Testis (tissue), 2 donors: ENCODE measurements at regions not wholly inside any gene's neighbourhood (a gene's known extent, or its start where the extent isn't known, plus 50 kb on each side); places are given as distances from the start of the nearest gene placed in this dataset.

Experiments
- DNase-seq: peaks from one replicate; pipeline ENCODE4 v3.0.0-alpha.2; 2019
- H3K27ac ChIP-seq, 2 donors: fragments of 200-600 bp; sonication (generic); one replicate each; pipeline ENCODE4 v1.5.1; 2019
- H3K27me3 ChIP-seq: fragments of 200-600 bp; sonication (generic); one replicate; pipeline ENCODE4 v1.5.1; 2019
- H3K36me3 ChIP-seq: fragments of 200-600 bp; sonication (generic); one replicate; pipeline ENCODE4 v1.5.1; 2017; ENCODE audit warnings: low read depth; ENCODE audit errors: missing control alignments
- H3K4me1 ChIP-seq: fragments of 200-600 bp; sonication (generic); one replicate; pipeline ENCODE4 v1.5.1; 2019
- H3K4me3 ChIP-seq, 2 donors: fragments of 200-600 bp; sonication (generic); one replicate each; pipeline ENCODE4 v1.5.1; 2017 to 2019
- H3K9me3 ChIP-seq: fragments of 200-600 bp; sonication (generic); one replicate; pipeline ENCODE4 v1.5.1; 2017
- POLR2A ChIP-seq: fragments of 450-650 bp; IDR thresholded peaks from one replicate; pipeline ENCODE4 v1.6.1; 2017; ENCODE audit warnings: antibody characterized with exemption, mild to moderate bottlenecking, moderate library complexity
- WGBS, 2 donors: methylation state at CpG; one replicate each; pipeline ENCODE4 v1.1.5; 2018; 5-methylcytosine and 5-hydroxymethylcytosine counted together
- intact Hi-C: fragments of 100-400 bp; cut with DNase I; formaldehyde crosslinking; loops from one replicate; pipeline ENCODE4 v1.15.1; 2023; ENCODE audit warnings: low total_unique reads
- TF ChIP-seq, protein P1 (sequence below), 3 experiments: fragments of 450-650 bp in 2 of 3; fragments of 200-600 bp in 1 of 3; sonication (generic) in 1 of 3; IDR thresholded peaks; one replicate each; pipeline ENCODE4 v1.5.1; 2016 to 2019; ENCODE audit warnings: antibody characterized with exemption in 3 of 3, mild to moderate bottlenecking in 2 of 3, moderate library complexity in 1 of 3

DNA sequence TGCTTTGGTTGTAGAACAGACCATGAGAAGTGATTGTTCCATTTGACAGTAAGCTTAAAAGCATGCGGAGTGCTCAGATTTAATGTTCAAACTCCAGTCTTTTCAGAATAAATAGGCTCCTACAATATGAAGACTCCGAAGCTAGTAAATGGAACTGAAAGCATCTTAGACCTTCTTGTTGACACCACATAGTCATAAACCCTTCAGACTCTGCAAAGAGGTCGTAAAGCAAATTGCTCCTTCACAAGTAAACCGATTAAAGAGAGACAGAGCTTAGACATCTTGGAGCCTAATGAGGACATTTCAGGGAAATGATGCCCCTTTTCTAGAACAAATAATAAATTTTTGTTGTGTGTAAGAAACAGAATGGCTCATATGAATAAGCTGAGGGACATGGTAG, 511.0 kb upstream of the RIOK2 start:
- H3K9me3 ChIP-seq = no peaks in the 10 kb centered on the region
- H3K36me3 ChIP-seq = no peaks in the 10 kb centered on the region
- WGBS, 2 donors = 66 to 77% methylated on average over 4 of the region's 4 CpGs
- no peak for DNase-seq
- H3K4me3 ChIP-seq = no peak overlapping the region
- H3K27me3 ChIP-seq = no peaks in the 10 kb centered on the region
- intact Hi-C loops = no loop called here
- TF ChIP-seq, protein P1, sequence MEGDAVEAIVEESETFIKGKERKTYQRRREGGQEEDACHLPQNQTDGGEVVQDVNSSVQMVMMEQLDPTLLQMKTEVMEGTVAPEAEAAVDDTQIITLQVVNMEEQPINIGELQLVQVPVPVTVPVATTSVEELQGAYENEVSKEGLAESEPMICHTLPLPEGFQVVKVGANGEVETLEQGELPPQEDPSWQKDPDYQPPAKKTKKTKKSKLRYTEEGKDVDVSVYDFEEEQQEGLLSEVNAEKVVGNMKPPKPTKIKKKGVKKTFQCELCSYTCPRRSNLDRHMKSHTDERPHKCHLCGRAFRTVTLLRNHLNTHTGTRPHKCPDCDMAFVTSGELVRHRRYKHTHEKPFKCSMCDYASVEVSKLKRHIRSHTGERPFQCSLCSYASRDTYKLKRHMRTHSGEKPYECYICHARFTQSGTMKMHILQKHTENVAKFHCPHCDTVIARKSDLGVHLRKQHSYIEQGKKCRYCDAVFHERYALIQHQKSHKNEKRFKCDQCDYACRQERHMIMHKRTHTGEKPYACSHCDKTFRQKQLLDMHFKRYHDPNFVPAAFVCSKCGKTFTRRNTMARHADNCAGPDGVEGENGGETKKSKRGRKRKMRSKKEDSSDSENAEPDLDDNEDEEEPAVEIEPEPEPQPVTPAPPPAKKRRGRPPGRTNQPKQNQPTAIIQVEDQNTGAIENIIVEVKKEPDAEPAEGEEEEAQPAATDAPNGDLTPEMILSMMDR (IDR thresholded peaks at IDR 0.05) = no peak
- no peak for TF ChIP-seq POLR2A
- no peak overlapping the region for H3K27ac ChIP-seq
- no peaks in the 10 kb centered on the region for H3K4me1 ChIP-seq

DNA sequence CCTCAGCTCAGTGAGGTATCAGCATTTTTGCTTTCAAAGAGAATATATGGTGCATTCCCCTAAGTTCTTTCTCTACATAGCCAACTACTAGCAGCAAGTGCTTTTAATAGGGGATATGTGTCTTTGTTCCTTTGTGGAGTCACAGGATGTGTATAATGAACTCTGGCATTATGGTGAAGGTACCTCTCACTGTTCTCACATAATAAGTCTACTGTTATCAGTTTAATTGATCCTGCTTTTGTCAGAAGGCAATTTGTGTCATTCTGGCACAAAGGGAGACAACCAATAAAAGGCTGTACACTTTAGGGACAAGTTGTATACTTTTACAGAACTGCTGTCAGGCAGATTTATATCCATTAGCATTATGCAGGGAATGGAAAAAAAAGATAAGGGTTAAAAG, 531.4 kb upstream of the RIOK2 start:
- H3K4me3 ChIP-seq = no peak overlapping the region
- no peaks in the 10 kb centered on the region for H3K4me1 ChIP-seq
- H3K27ac ChIP-seq = no peak overlapping the region
- H3K9me3 ChIP-seq = no peaks in the 10 kb centered on the region
- no peak for TF ChIP-seq POLR2A
- TF ChIP-seq, protein P1 (IDR thresholded peaks at IDR 0.05) = no peak
- DNase-seq = no peak
- intact Hi-C loops = no loop called here
- no peaks in the 10 kb centered on the region for H3K27me3 ChIP-seq
- H3K36me3 ChIP-seq = no peaks in the 10 kb centered on the region

DNA sequence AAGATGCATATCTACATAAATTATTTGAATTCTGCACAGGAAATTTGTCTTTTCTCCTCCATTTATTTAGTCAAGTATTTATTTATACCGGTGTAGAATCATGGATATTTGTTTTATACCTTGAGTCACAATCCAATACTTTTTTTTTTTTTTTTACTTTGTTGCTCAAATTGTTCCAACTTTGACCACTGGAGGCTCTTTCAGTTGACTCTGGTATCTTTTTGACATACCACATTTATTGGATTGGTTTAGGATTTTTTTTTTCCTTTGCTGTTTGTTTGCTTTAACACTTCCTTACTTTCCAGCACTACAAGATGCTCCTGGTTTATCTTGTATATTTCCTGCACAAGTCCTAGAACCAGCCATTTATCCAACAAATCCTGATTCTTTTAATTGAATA, 543.1 kb upstream of the RIOK2 start:
- Histone ChIP-seq H3K4me3 (no peak overlapping the region), H3K27me3 (no peaks in the 10 kb centered on the region), H3K9me3 (no peaks in the 10 kb centered on the region), H3K4me1 (no peaks in the 10 kb centered on the region), H3K27ac (no peak overlapping the region), H3K36me3 (no peaks in the 10 kb centered on the region)
- intact Hi-C loops = no loop called here
- DNase-seq = no peak
- TF ChIP-seq POLR2A = no peak
- TF ChIP-seq, protein P1 (IDR thresholded peaks at IDR 0.05) = no peak
- WGBS, 2 donors = 43 to 100% methylated on average over 1 of the region's 1 CpG

DNA sequence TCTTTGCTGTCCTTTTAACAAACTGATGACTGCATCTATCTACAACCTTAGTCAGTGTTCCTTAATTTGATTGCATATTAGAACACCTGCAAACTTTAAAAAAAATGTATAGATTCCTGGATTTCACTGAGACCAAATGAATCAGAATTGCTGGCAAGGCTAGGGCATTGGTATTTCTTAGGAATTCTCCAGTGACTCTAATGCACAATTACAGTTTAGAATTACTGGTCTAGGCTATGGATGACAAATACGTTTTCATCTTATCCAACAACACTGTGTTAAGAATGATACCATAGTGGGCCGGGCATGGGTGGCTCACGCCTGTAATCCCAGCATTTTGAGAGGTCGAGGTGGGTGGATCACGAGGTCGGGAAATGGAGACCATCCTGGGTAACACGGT, 545.9 kb upstream of the RIOK2 start:
- intact Hi-C loops = no loop called here
- WGBS, 2 donors = 87 to 92% methylated on average over 7 of the region's 7 CpGs
- Histone ChIP-seq H3K27me3 (no peaks in the 10 kb centered on the region), H3K27ac (no peak overlapping the region), H3K36me3 (no peaks in the 10 kb centered on the region), H3K4me3 (no peak overlapping the region), H3K9me3 (no peaks in the 10 kb centered on the region), H3K4me1 (no peaks in the 10 kb centered on the region)
- TF ChIP-seq, protein P1 (IDR thresholded peaks at IDR 0.05) = no peak
- no peak for TF ChIP-seq POLR2A
- no peak for DNase-seq

DNA sequence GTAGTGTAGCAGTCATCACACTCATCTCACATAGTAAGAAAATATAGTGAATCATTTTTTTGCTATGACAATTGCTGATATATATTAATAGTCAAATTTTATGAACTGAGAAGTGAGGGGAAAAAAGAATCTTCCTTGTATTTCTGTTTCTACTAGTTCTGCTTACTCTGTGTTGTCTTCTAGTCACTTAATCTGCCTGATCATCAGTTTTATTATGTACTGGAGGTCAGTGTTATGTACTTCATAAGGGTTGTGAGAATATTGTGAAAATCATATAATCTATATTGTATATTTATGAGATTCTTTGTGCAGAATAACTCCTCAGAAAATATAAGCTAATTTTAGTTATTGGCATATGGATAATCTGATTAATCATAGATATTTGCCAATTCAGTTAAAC, 546.9 kb upstream of the RIOK2 start:
- Histone ChIP-seq H3K4me1 (no peaks in the 10 kb centered on the region), H3K9me3 (no peaks in the 10 kb centered on the region), H3K27ac (no peak overlapping the region), H3K36me3 (no peaks in the 10 kb centered on the region), H3K27me3 (no peaks in the 10 kb centered on the region), H3K4me3 (no peak overlapping the region)
- no peak for DNase-seq
- TF ChIP-seq POLR2A = no peak
- TF ChIP-seq, protein P1 (IDR thresholded peaks at IDR 0.05) = no peak
- intact Hi-C loops = no loop called here
